GM23248 (cell line): ENCODE measurements at regions not wholly inside any gene's neighbourhood (a gene's known extent, or its start where the extent isn't known, plus 50 kb on each side); places are given as distances from the start of the nearest gene placed in this dataset.

Source experiments
- DNase-seq: peaks from one replicate; pipeline ENCODE4 v3.0.0-alpha.2; 2015
- H2AFZ ChIP-seq: fragments of 200-600 bp; sonication (generic); 2 replicates; pipeline ENCODE4 v1.6.1; 2016; ENCODE audit warnings: antibody characterized with exemption
- H3F3A ChIP-seq: fragments of 200-600 bp; sonication (generic); 2 replicates; pipeline ENCODE4 v1.6.1; 2016; ENCODE audit warnings: mild to moderate bottlenecking, antibody characterized with exemption, mixed run types; ENCODE audit not compliant: insufficient read depth
- H3K27ac ChIP-seq: fragments of 200-600 bp; sonication (generic); 2 replicates; pipeline ENCODE4 v1.5.1; 2016; ENCODE audit warnings: mild to moderate bottlenecking
- H3K27me3 ChIP-seq: fragments of 200-600 bp; sonication (generic); replicated peaks from 2 replicates; pipeline ENCODE4 v1.6.1; 2016; ENCODE audit warnings: mild to moderate bottlenecking; ENCODE audit not compliant: insufficient read depth
- H3K36me3 ChIP-seq: fragments of 200-600 bp; sonication (generic); 2 replicates; pipeline ENCODE4 v1.6.1; 2016; ENCODE audit warnings: low read depth, mild to moderate bottlenecking
- H3K4me1 ChIP-seq: fragments of 200-600 bp; sonication (generic); 2 replicates; pipeline ENCODE4 v1.6.1; 2016; ENCODE audit warnings: mild to moderate bottlenecking; ENCODE audit not compliant: insufficient read depth
- H3K4me2 ChIP-seq: fragments of 200-600 bp; sonication (generic); one replicate; pipeline ENCODE4 v1.6.1; 2016; ENCODE audit warnings: mild to moderate bottlenecking; ENCODE audit not compliant: unreplicated experiment
- H3K4me3 ChIP-seq: fragments of 200-600 bp; sonication (generic); 2 replicates; pipeline ENCODE4 v1.5.1; 2016; ENCODE audit warnings: mild to moderate bottlenecking
- H3K79me2 ChIP-seq: fragments of 200-600 bp; sonication (generic); 2 replicates; pipeline ENCODE4 v1.6.1; 2016; ENCODE audit warnings: mild to moderate bottlenecking; ENCODE audit not compliant: insufficient read depth
- H3K9ac ChIP-seq: fragments of 200-600 bp; sonication (generic); 2 replicates; pipeline ENCODE4 v1.6.1; 2016; ENCODE audit warnings: mild to moderate bottlenecking
- H3K9me2 ChIP-seq: fragments of 200-600 bp; sonication (generic); 2 replicates; pipeline ENCODE4 v1.6.1; 2016; ENCODE audit warnings: mixed run types, mild to moderate bottlenecking, moderate library complexity; ENCODE audit not compliant: insufficient read depth
- H3K9me3 ChIP-seq: fragments of 200-600 bp; sonication (generic); one replicate; pipeline ENCODE4 v1.6.1; 2017; ENCODE audit warnings: low read depth
- H4K20me1 ChIP-seq: fragments of 200-600 bp; sonication (generic); 2 replicates; pipeline ENCODE4 v1.6.0; 2016; ENCODE audit not compliant: insufficient read depth
- EZH2 ChIP-seq: fragments of 200-600 bp; sonication (generic); IDR thresholded peaks from 2 replicates; pipeline ENCODE4 v1.6.1; 2018; ENCODE audit warnings: antibody characterized with exemption, mild to moderate bottlenecking; ENCODE audit not compliant: insufficient read depth, poor library complexity, severe bottlenecking
- EZH2phosphoT487 ChIP-seq: fragments of 200-600 bp; sonication (generic); IDR thresholded peaks from 2 replicates; pipeline ENCODE4 v1.6.1; 2018; ENCODE audit warnings: antibody characterized with exemption, moderate library complexity, mild to moderate bottlenecking, low read depth; ENCODE audit not compliant: insufficient read depth
- WGBS, 2 experiments: methylation state at CpG; one replicate each; pipeline ENCODE4 v1.1.6; 2015 to 2017; ENCODE audit warnings: low lambda C conversion rate in 2 of 2, low coverage in 1 of 2; ENCODE audit errors: missing lambda C conversion rate in 2 of 2; 5-methylcytosine and 5-hydroxymethylcytosine counted together
- in situ Hi-C: fragments of 300-500 bp; cut with MboI; formaldehyde crosslinking; loops from 2 replicates; pipeline ENCODE4 v1.15.0; 2020

DNA sequence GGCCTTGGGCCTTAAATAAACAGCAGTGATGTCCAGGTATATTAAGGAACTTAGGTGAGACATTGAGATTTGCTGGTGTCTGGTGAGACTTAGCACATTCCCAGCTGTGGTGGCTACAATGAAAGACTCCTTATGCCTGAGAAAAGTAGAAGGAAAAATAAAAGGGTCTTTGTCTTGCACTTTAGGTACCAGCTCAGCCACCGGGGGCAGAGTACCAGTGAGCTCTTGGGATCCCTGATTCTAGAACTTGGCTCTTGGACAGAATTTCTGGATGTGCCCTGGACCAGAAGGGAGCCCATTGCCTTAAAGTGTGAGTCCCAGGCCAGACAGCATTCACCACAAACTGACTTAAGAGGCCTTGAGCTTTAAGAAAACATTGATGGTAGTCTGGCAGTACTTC lies 1038.7 kb downstream of the SORCS3 start:
- H3K4me1 ChIP-seq, result no peaks in the 10 kb centered on the region
- in situ Hi-C loops, result no loop called here
- 20 to 29% methylated on average over 1 of the region's 1 CpG for WGBS, 2 experiments

DNA sequence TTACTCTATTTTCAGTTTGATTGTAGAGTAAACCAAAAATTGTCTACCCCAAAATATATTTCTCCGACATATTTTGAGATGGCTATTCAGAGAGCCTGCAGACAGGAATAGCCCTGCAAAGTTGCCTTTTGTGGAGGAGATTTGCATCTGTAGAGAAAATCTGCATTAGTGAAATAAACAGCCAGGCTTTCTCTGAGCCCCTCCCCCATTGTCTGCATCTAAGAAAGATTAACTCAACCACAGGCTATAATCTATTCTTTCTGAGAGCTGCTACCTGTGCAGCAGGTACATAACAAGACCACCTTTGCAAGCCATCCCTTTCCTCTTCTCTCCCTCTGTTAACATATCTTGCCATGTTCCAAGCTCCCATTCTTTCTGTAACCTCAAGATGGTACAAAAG lies 1034.2 kb downstream of the SORCS3 start:
- no peaks in the 10 kb centered on the region for H3K36me3 ChIP-seq
- H3K9me3 ChIP-seq, result no peaks in the 10 kb centered on the region
- 43 to 46% methylated on average over 1 of the region's 1 CpG for WGBS, 2 experiments
- no peaks in the 10 kb centered on the region for H4K20me1 ChIP-seq
- H3F3A ChIP-seq, result no peaks in the 10 kb centered on the region
- TF ChIP-seq EZH2 (no peak), EZH2phosphoT487 (no peak)
- no peak for DNase-seq
- H3K4me1 ChIP-seq, result no peaks in the 10 kb centered on the region
- in situ Hi-C loops, result no loop called here
- H3K9me2 ChIP-seq, result no peaks in the 10 kb centered on the region
- H3K9ac ChIP-seq, result no peak overlapping the region
- no peak overlapping the region for H3K4me2 ChIP-seq
- H3K4me3 ChIP-seq, result no peak overlapping the region
- H3K27ac ChIP-seq, result no peak overlapping the region
- no peaks in the 10 kb centered on the region for H3K27me3 ChIP-seq
- H3K79me2 ChIP-seq, result no peaks in the 10 kb centered on the region
- no peak overlapping the region for H2AFZ ChIP-seq

More for the DNA sequence above, 1038.7 kb downstream of the SORCS3 start:
- TF ChIP-seq EZH2phosphoT487, result no peak
- no peak for TF ChIP-seq EZH2
- Histone ChIP-seq H3K4me3 (no peak overlapping the region), H3K79me2 (no peaks in the 10 kb centered on the region), H3K9ac (no peak overlapping the region), H3K4me2 (no peak overlapping the region), H3K27me3 (no peaks in the 10 kb centered on the region), H2AFZ (no peak overlapping the region), H3F3A (no peaks in the 10 kb centered on the region), H3K9me2 (no peaks in the 10 kb centered on the region), H3K36me3 (no peaks in the 10 kb centered on the region), H3K9me3 (no peaks in the 10 kb centered on the region), H4K20me1 (no peaks in the 10 kb centered on the region), H3K27ac (no peak overlapping the region)
- no peak for DNase-seq

DNA sequence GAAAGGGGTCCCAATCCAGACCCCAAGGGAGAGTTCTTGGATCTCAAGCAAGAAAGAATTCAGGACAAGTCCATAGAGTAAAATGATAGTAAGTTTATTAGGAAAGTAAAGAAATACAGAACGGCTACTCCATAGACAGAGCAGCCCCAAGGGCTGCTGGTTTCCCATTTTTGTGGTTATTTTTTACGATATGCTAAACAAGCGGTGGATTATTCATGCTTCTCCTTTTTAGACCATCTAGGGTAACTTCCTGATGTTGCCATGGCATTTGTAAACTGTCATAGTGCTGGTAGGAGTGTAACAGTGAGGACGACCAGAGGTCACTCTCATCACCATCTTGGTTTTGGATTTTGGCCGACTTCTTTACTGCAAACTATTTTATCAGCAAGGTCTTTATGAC lies 1033.4 kb downstream of the SORCS3 start:
- Histone ChIP-seq H3K27me3 (no peaks in the 10 kb centered on the region), H4K20me1 (no peaks in the 10 kb centered on the region), H3K9me2 (no peaks in the 10 kb centered on the region), H2AFZ (no peak overlapping the region), H3K4me1 (no peaks in the 10 kb centered on the region), H3K27ac (no peak overlapping the region), H3K79me2 (no peaks in the 10 kb centered on the region), H3K4me3 (no peak overlapping the region), H3K4me2 (no peak overlapping the region), H3F3A (no peaks in the 10 kb centered on the region), H3K9ac (no peak overlapping the region), H3K36me3 (no peaks in the 10 kb centered on the region), H3K9me3 (no peaks in the 10 kb centered on the region)
- in situ Hi-C loops, result no loop called here
- DNase-seq, result no peak
- no peak for TF ChIP-seq EZH2
- no peak for TF ChIP-seq EZH2phosphoT487
- WGBS, 2 experiments, result 41 to 47% methylated on average over 5 of the region's 5 CpGs

DNA sequence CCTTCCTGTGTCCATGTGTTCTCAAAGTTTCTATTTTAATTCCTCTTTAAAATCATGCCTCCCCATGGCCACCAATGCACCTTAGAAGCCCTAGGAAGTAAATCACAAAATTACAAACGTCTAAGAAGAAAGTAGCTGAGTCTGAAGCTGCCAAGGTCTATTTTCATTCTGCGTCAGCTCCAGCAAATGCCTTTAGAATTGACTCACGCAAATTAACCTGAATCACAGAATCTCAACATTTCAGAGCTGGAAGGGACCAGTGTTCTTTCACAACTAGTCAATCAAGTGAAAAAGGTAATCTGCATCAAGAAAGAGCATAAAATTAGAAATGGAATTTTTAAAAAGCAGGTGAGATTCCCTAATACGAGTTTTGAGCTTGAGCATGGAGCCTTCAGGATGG lies 1017.6 kb downstream of the SORCS3 start:
- Histone ChIP-seq H3F3A (no peaks in the 10 kb centered on the region), H3K79me2 (no peaks in the 10 kb centered on the region), H3K27me3 (no peaks in the 10 kb centered on the region), H3K27ac (no peak overlapping the region), H3K9ac (no peak overlapping the region), H3K4me1 (no peaks in the 10 kb centered on the region), H3K9me3 (no peaks in the 10 kb centered on the region), H3K9me2 (no peaks in the 10 kb centered on the region), H3K4me3 (no peak overlapping the region), H2AFZ (no peak overlapping the region), H4K20me1 (no peaks in the 10 kb centered on the region), H3K4me2 (no peak overlapping the region), H3K36me3 (no peaks in the 10 kb centered on the region)
- 16 to 24% methylated on average over 4 of the region's 4 CpGs for WGBS, 2 experiments
- in situ Hi-C loops, result no loop called here
- DNase-seq, result no peak
- TF ChIP-seq EZH2phosphoT487, result no peak
- TF ChIP-seq EZH2, result no peak

DNA sequence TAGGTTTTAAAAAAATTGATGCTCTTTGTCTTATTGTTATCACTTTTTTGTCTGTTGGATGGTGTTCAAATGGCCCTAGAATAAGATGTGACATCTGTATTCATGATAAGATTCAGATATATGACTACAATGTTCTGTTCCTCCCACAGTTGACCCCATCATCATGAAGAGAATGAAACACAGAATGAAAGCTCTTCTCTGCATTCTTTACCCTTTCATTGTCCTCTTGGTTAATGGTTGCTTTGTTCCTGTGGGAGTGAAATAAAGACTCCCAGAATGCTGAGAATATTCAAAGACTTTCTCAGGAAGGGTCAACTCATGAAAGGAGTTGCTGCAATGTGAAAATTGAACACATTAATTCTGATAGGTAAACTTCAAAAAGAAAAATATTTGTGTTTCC lies 1015.8 kb downstream of the SORCS3 start:
- Histone ChIP-seq H2AFZ (no peak overlapping the region), H3K9me2 (no peaks in the 10 kb centered on the region), H3K27me3 (no peaks in the 10 kb centered on the region), H3K9me3 (no peaks in the 10 kb centered on the region), H3K36me3 (no peaks in the 10 kb centered on the region), H3K27ac (no peak overlapping the region), H3K79me2 (no peaks in the 10 kb centered on the region), H3K4me3 (no peak overlapping the region), H3K4me2 (no peak overlapping the region), H4K20me1 (no peaks in the 10 kb centered on the region), H3K4me1 (no peaks in the 10 kb centered on the region), H3F3A (no peaks in the 10 kb centered on the region), H3K9ac (no peak overlapping the region)
- TF ChIP-seq EZH2, result no peak
- in situ Hi-C loops, result no loop called here
- DNase-seq, result no peak
